ENCODE measurements at regions not wholly inside any gene's neighbourhood (a gene's known extent, or its start where the extent isn't known, plus 50 kb on each side); places are given as distances from the start of the nearest gene placed in this dataset.

DNA sequence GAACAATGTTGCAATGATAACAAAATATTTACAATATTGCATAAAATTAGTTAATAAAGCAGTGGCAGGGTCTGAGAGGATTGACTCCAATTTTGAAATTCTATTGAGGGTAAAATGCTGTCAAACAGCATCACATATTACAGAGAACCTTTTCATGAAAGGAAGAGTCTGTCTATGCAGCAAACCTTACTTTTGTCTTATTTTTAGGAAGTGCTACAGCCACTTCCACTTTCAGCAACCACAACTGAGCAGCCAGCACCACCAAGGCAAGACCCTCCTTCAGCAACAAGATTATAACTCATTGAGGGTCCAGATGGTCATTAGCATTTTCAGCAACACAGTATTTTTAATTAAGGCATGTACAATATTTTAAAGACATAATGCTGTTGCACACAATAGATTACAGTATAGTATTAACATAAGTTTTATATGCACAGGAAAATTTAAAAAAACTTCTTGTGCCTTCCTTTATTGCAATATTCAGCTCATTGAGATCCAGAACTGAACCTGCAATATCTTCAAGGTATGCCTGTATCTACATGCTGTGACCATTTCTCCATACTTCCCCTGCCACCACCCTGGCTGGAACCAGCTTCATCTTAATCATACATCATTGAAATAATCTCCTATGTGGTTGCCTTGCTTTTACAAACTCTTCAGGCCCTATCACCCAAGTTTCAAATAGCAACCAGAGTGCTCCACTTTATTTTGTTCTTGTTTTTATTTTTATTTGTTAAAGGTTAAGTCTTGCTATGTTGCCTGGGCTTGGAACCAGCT lies 711.2 kb downstream of the KCNA4 start:
- Mint-ChIP-seq H3K27ac (ENCODE audit: low read depth, unreplicated experiment) (no peak overlapping the region), H3K9me3 (ENCODE audit: unreplicated experiment) (no peaks in the 10 kb centered on the region), H3K4me1 (ENCODE audit: insufficient read depth, unreplicated experiment) (peaks cover 19% of the 10 kb centered on the region), H3K36me3 (ENCODE audit: insufficient read depth, unreplicated experiment) (no peaks in the 10 kb centered on the region), H3K4me3 (ENCODE audit: unreplicated experiment) (no peak overlapping the region), H3K27me3 (ENCODE audit: insufficient read depth, unreplicated experiment) (no peaks in the 10 kb centered on the region)
- POLR2A ChIA-PET = interaction anchor here (1.3 kb wide), 1 partner anchor 11 kb away, joined by 3 read pairs; no protein-coding TSS in a partner anchor
- DNase-seq (ENCODE audit: unreplicated experiment) = peak; percentile 35
- CTCF ChIA-PET = interaction anchor here (0.8 to 1.1 kb wide), 2 partner anchors 17 to 24 kb away, joined by 3 read pairs; no protein-coding TSS in a partner anchor
- intact Hi-C loops (cut with micrococcal nuclease) = no loop called here
- no TSS peak for BruUV-seq (replicated peaks)
- no peak for TF ChIP-seq CTCF (IDR thresholded peaks at IDR 0.05; ENCODE audit: unreplicated experiment)

GRCh38 chr11:29300420-29300819 lies 716.4 kb downstream of the KCNA4 start:
- no peaks in the 10 kb centered on the region for H3K27me3 Mint-ChIP-seq (ENCODE audit: insufficient read depth, unreplicated experiment)
- H3K36me3 Mint-ChIP-seq (ENCODE audit: insufficient read depth, unreplicated experiment) = no peaks in the 10 kb centered on the region
- peak overlapping the region; percentile 42 for H3K27ac Mint-ChIP-seq (ENCODE audit: low read depth, unreplicated experiment)
- intact Hi-C loops (cut with micrococcal nuclease) = no loop called here
- ChIA-PET POLR2A (no interaction called here), CTCF (interaction anchor here (0.7 to 1.9 kb wide), 7 partner anchors 11 to 1605 kb away, joined by 3 to 8 read pairs (median 3); no protein-coding TSS in a partner anchor)
- peaks cover 10% of the 10 kb centered on the region for H3K4me1 Mint-ChIP-seq (ENCODE audit: insufficient read depth, unreplicated experiment)
- H3K4me3 Mint-ChIP-seq (ENCODE audit: unreplicated experiment) = no peak overlapping the region
- no peak for DNase-seq (ENCODE audit: unreplicated experiment)
- H3K9me3 Mint-ChIP-seq (ENCODE audit: unreplicated experiment) = no peaks in the 10 kb centered on the region
- no peak for TF ChIP-seq CTCF (IDR thresholded peaks at IDR 0.05; ENCODE audit: unreplicated experiment)
- BruUV-seq (replicated peaks) = no TSS peak

- DNase-seq (ENCODE audit: unreplicated experiment) = no peak
- H3K36me3 Mint-ChIP-seq (ENCODE audit: insufficient read depth, unreplicated experiment) = no peaks in the 10 kb centered on the region
- CTCF ChIA-PET = no interaction called here
- H3K9me3 Mint-ChIP-seq (ENCODE audit: unreplicated experiment) = no peaks in the 10 kb centered on the region
- H3K27me3 Mint-ChIP-seq (ENCODE audit: insufficient read depth, unreplicated experiment) = no peaks in the 10 kb centered on the region
- no TSS peak for BruUV-seq (replicated peaks)
- H3K4me3 Mint-ChIP-seq (ENCODE audit: unreplicated experiment) = no peak overlapping the region
- H3K4me1 Mint-ChIP-seq (ENCODE audit: insufficient read depth, unreplicated experiment) = peaks cover 10% of the 10 kb centered on the region
- TF ChIP-seq CTCF (IDR thresholded peaks at IDR 0.05; ENCODE audit: unreplicated experiment) = no peak
- intact Hi-C loops (cut with micrococcal nuclease) = no loop called here
- POLR2A ChIA-PET = no interaction called here
- no peak overlapping the region for H3K27ac Mint-ChIP-seq (ENCODE audit: low read depth, unreplicated experiment)
Measured at GRCh38 chr11:29296680-29297079, 720.1 kb downstream of the KCNA4 start.

DNA sequence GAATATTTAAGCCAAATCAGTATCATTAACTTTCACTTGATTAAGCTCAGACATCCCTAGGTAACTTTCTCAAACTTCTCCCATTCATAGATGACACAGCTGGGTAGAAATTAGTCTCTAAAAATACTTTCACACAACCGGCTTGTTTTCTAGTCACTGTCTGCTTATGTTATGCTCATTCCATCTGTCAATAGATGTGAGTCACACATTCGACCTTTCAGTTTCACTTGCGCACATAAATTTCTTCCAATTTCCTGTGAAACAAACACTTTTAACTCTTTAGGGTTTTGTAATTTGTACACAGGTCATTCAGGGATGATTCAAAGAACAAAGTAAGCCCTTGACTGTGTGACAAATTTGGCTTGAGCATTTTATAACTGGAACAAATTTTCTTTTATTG lies 723.0 kb downstream of the KCNA4 start:
- H3K27ac Mint-ChIP-seq (ENCODE audit: low read depth, unreplicated experiment) = peak overlapping the region; percentile 5
- ChIA-PET CTCF (interaction anchor here (0.5 to 3.2 kb wide), 9 partner anchors 13 to 1594 kb away, joined by 3 to 20 read pairs (median 3); no protein-coding TSS in a partner anchor), POLR2A (interaction anchor here (1.1 to 2.6 kb wide), 3 partner anchors 12 to 26 kb away, joined by 3 to 15 read pairs (median 3); no protein-coding TSS in a partner anchor)
- no TSS peak for BruUV-seq (replicated peaks)
- H3K36me3 Mint-ChIP-seq (ENCODE audit: insufficient read depth, unreplicated experiment) = no peaks in the 10 kb centered on the region
- intact Hi-C loops (cut with micrococcal nuclease) = no loop called here
- H3K9me3 Mint-ChIP-seq (ENCODE audit: unreplicated experiment) = no peaks in the 10 kb centered on the region
- H3K4me3 Mint-ChIP-seq (ENCODE audit: unreplicated experiment) = peak overlapping the region; percentile 45
- no peak for TF ChIP-seq CTCF (IDR thresholded peaks at IDR 0.05; ENCODE audit: unreplicated experiment)
- no peaks in the 10 kb centered on the region for H3K4me1 Mint-ChIP-seq (ENCODE audit: insufficient read depth, unreplicated experiment)
- no peaks in the 10 kb centered on the region for H3K27me3 Mint-ChIP-seq (ENCODE audit: insufficient read depth, unreplicated experiment)
- DNase-seq (ENCODE audit: unreplicated experiment) = peak; percentile 55
